Esophagus squamous epithelium (tissue), 5 donors: ENCODE measurements at regions not wholly inside any gene's neighbourhood (a gene's known extent, or its start where the extent isn't known, plus 50 kb on each side); places are given as distances from the start of the nearest gene placed in this dataset.

ENCODE experiments used
- DNase-seq: peaks from one replicate; lab custom pipeline; 2025; lab: John Stamatoyannopoulos, UW
- H3K27ac ChIP-seq, 4 donors: fragments of 200-600 bp; sonication (generic); one replicate each; pipeline ENCODE4 v1.5.1; 2016 to 2019; ENCODE audit warnings: mild to moderate bottlenecking in 1 of 4
- H3K27me3 ChIP-seq, 4 donors: fragments of 200-600 bp; sonication (generic); 1 replicate in 3 of 4; 2 replicates in 1 of 4; pipeline versions ENCODE4 v1.5.1 to v1.6.0; 2017 to 2021; ENCODE audit warnings: antibody characterized with exemption in 1 of 4
- H3K36me3 ChIP-seq, 3 donors: fragments of 200-600 bp; sonication (generic); one replicate each; pipeline ENCODE4 v1.5.1; 2016 to 2019
- H3K4me1 ChIP-seq, 3 donors: fragments of 200-600 bp; sonication (generic); one replicate each; pipeline ENCODE4 v1.5.1; 2017 to 2019
- H3K4me3 ChIP-seq, 4 donors: fragments of 200-600 bp; sonication (generic); 1 replicate in 3 of 4; 2 replicates in 1 of 4; pipeline ENCODE4 v1.5.1; 2016 to 2019; ENCODE audit warnings: mild to moderate bottlenecking in 2 of 4, moderate library complexity in 1 of 4
- H3K9me3 ChIP-seq, 3 donors: fragments of 200-600 bp; sonication (generic); one replicate each; pipeline ENCODE4 v1.5.1; 2016 to 2019
- POLR2A ChIP-seq, 4 donors: fragments of 450-650 bp; IDR thresholded peaks; one replicate each; pipeline ENCODE4 v1.6.1; 2017; ENCODE audit warnings: antibody characterized with exemption in 4 of 4, mild to moderate bottlenecking in 4 of 4, moderate library complexity in 3 of 4
- WGBS, 2 donors: methylation state at CpG; one replicate each; pipeline ENCODE4 v1.1.5; 2018; 5-methylcytosine and 5-hydroxymethylcytosine counted together
- intact Hi-C: fragments of 100-400 bp; cut with DNase I; formaldehyde crosslinking; loops from one replicate; pipeline ENCODE4 v1.15.0; 2022
- TF ChIP-seq, protein P1 (sequence below), 6 experiments: fragments of 450-650 bp in 4 of 6; fragments of 200-600 bp in 2 of 6; sonication (generic) in 2 of 6; IDR thresholded peaks; one replicate each; pipeline ENCODE4 v1.5.1; 2016 to 2019; ENCODE audit warnings: antibody characterized with exemption in 6 of 6, mild to moderate bottlenecking in 4 of 6, moderate library complexity in 4 of 6
- donor health status: DM: yes; HTN: yes; CAD: no.

DNA sequence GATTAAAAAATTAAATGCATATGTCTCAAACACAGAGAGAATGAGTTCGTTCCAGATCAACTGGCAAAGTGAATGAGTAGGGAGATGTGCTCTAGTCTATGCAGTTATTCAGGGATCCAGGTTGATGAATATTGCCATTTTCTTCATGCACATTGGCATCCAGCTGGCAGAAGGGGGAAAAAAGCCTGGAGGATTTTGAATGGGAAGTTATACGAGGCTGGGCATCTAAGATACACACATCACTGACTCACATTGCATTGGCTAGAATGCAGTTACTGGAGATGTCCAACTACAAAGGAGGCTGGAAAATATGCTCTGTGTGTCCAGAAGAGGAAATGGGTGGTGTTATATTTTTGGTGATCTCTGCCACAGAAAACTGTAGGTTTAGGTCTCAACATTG is 270.9 kb upstream of the FIGN start:
- Histone ChIP-seq H3K27ac (no peak overlapping the region), H3K4me1 (no peaks in the 10 kb centered on the region), H3K36me3 (no peaks in the 10 kb centered on the region), H3K27me3 (no peaks in the 10 kb centered on the region), H3K9me3 (no peaks in the 10 kb centered on the region), H3K4me3 (no peak overlapping the region)
- TF ChIP-seq, protein P1, sequence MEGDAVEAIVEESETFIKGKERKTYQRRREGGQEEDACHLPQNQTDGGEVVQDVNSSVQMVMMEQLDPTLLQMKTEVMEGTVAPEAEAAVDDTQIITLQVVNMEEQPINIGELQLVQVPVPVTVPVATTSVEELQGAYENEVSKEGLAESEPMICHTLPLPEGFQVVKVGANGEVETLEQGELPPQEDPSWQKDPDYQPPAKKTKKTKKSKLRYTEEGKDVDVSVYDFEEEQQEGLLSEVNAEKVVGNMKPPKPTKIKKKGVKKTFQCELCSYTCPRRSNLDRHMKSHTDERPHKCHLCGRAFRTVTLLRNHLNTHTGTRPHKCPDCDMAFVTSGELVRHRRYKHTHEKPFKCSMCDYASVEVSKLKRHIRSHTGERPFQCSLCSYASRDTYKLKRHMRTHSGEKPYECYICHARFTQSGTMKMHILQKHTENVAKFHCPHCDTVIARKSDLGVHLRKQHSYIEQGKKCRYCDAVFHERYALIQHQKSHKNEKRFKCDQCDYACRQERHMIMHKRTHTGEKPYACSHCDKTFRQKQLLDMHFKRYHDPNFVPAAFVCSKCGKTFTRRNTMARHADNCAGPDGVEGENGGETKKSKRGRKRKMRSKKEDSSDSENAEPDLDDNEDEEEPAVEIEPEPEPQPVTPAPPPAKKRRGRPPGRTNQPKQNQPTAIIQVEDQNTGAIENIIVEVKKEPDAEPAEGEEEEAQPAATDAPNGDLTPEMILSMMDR (IDR thresholded peaks at IDR 0.05) = no peak
- no peak for TF ChIP-seq POLR2A (IDR thresholded peaks at IDR 0.05)
- DNase-seq = no peak
- 38 to 39% methylated on average over 2 of the region's 2 CpGs for WGBS, 2 donors
- intact Hi-C loops = no loop called here

DNA sequence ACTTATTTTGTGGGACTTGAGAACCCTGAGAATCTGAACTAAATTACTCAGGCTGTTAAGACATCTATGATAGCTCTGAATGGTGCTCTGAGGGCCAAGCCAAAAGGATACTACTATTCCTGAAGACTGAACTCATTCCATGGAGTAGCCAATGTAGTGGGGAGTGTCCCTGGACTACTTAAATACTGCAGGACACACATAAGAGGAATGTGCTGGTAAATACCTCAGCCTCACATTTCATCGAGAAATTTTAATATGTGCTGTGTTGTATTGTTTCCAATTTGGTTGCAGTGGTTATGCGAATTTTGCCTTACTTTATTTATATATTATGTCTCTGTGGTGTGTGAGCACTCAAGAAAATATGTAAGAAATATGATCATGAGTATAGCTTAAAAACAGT is 264.4 kb upstream of the FIGN start:
- H3K36me3 ChIP-seq = no peaks in the 10 kb centered on the region
- intact Hi-C loops = no loop called here
- no peak for DNase-seq
- WGBS, 2 donors = 81 to 88% methylated on average over 2 of the region's 2 CpGs
- H3K4me1 ChIP-seq = no peaks in the 10 kb centered on the region
- no peak overlapping the region for H3K4me3 ChIP-seq
- H3K27ac ChIP-seq = no peak overlapping the region
- H3K27me3 ChIP-seq = no peaks in the 10 kb centered on the region
- TF ChIP-seq, protein P1 (IDR thresholded peaks at IDR 0.05) = no peak
- TF ChIP-seq POLR2A (IDR thresholded peaks at IDR 0.05) = no peak
- H3K9me3 ChIP-seq = no peaks in the 10 kb centered on the region

DNA sequence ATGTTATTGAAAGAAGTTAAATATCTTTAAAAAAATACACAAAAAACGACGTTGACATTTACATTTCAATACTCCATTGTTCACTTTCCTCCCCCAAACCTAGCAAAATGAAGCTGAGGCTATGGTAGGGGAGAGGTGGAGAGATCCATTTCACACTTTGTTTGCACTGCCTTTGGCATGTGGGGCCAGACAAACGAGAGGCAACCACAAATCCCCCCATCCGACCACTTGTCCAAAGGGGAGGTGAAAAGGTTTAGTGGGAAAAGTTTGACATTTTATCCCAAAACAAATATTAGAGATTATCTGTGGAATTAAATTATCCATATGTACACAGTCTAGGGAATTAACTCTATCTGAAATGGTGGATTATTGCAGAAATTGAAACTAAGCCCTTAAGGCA is 261.7 kb upstream of the FIGN start:
- Histone ChIP-seq H3K4me1 (no peaks in the 10 kb centered on the region), H3K9me3 (no peaks in the 10 kb centered on the region), H3K27me3 (no peaks in the 10 kb centered on the region), H3K36me3 (no peaks in the 10 kb centered on the region), H3K27ac (no peak overlapping the region), H3K4me3 (no peak overlapping the region)
- TF ChIP-seq, protein P1 (IDR thresholded peaks at IDR 0.05) = no peak
- TF ChIP-seq POLR2A (IDR thresholded peaks at IDR 0.05) = no peak
- DNase-seq = no peak
- WGBS, 2 donors = 33 to 37% methylated on average over 4 of the region's 4 CpGs
- intact Hi-C loops = no loop called here

DNA sequence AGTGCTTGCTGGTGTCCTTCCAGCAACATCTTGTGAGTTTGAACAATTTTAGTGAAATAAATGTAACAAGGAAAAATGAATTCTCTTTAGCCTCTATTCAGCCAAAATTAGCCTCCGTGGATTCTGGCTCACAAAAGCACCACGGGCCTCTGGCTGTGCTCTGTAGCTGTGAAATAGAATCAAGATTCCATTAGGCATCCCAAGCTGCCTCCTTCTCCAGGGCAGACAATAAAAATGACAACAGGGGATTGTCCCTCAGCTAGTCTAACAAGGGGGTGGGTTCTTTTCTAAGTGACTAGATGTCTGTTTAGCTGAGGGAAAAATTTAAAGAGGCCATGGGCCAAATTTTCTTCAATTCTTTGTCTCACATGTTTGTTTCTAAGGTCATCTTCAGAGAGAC is 254.7 kb upstream of the FIGN start:
- no peak for TF ChIP-seq POLR2A (IDR thresholded peaks at IDR 0.05)
- TF ChIP-seq, protein P1 (IDR thresholded peaks at IDR 0.05) = no peak
- DNase-seq = no peak
- Histone ChIP-seq H3K4me3 (no peak overlapping the region), H3K4me1 (no peaks in the 10 kb centered on the region), H3K27ac (no peak overlapping the region), H3K9me3 (no peaks in the 10 kb centered on the region), H3K36me3 (no peaks in the 10 kb centered on the region), H3K27me3 (no peaks in the 10 kb centered on the region)
- 53 to 82% methylated on average over 2 of the region's 2 CpGs for WGBS, 2 donors
- intact Hi-C loops = no loop called here

DNA sequence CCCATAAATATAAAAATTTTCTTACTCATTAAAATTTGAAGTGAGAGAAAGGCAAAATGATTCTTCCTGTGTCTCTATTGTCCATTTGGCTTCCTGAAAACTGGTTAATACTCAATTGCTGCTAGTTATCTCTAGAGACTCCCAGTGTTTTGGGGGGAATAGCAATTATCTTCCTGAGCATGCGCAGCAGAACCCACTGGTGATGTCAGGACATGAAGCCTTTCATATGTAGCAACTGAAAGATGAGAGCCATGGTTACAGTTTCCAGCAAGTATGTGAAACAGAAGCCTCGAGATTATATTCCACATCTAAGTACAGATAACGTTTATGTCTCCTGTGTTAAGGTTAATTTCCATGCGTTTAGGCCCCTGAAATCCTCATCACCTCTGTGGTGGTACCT is 254.3 kb upstream of the FIGN start:
- no peak for TF ChIP-seq POLR2A (IDR thresholded peaks at IDR 0.05)
- TF ChIP-seq, protein P1 (IDR thresholded peaks at IDR 0.05) = no peak
- Histone ChIP-seq H3K27me3 (no peaks in the 10 kb centered on the region), H3K4me1 (no peaks in the 10 kb centered on the region), H3K9me3 (no peaks in the 10 kb centered on the region), H3K36me3 (no peaks in the 10 kb centered on the region), H3K27ac (no peak overlapping the region), H3K4me3 (no peak overlapping the region)
- 68 to 82% methylated on average over 4 of the region's 4 CpGs for WGBS, 2 donors
- DNase-seq = no peak
- intact Hi-C loops = no loop called here
